HL-60/S4 treated with retinoic acid at 250 ng/mL for 4 days and 3 days (cell line): ENCODE measurements at regions not wholly inside any gene's neighbourhood (a gene's known extent, or its start where the extent isn't known, plus 50 kb on each side); places are given as distances from the start of the nearest gene placed in this dataset.
"Not testable (repeated sequence)": the region's sequence is repeated elsewhere in the genome, so short reads cannot be mapped to it uniquely, and the experiment has no call there.

ENCODE experiments used
- in situ Hi-C: fragments of 300-500 bp; cut with MboI; formaldehyde crosslinking; loops from 2 replicates; pipeline ENCODE4 v1.7.0; 2022; ENCODE audit warnings: low sequenced_read_pairs

- in situ Hi-C loops, result no loop called here
Observed at GRCh38 chr9:107853461-107853860, 363.9 kb upstream of the KLF4 start.

GRCh38 chr9:107852891-107853290, 363.3 kb upstream of the KLF4 start:
- in situ Hi-C loops, result no loop called here

GRCh38 chr9:107850653-107851052, 361.1 kb upstream of the KLF4 start:
- in situ Hi-C loops, result no loop called here

- in situ Hi-C loops, result loop anchor here (25.0 kb wide), 1 partner anchor 89 kb away; no protein-coding TSS in a partner anchor
Observed at GRCh38 chr9:107847978-107848964, 358.7 kb upstream of the KLF4 start.

GRCh38 chr9:107842530-107842929, 353.0 kb upstream of the KLF4 start:
- in situ Hi-C loops, result loop anchor here (25.0 kb wide), 1 partner anchor 95 kb away; no protein-coding TSS in a partner anchor

GRCh38 chr9:107841076-107841475, 351.5 kb upstream of the KLF4 start:
- in situ Hi-C loops, result loop anchor here (25.0 kb wide), 1 partner anchor 96 kb away; no protein-coding TSS in a partner anchor

- in situ Hi-C loops, result loop anchor here (25.0 kb wide), 1 partner anchor 98 kb away; no protein-coding TSS in a partner anchor
Observed at GRCh38 chr9:107839371-107839770, 349.8 kb upstream of the KLF4 start.

- in situ Hi-C loops, result loop anchor here (25.0 kb wide), 1 partner anchor 99 kb away; no protein-coding TSS in a partner anchor
Observed at GRCh38 chr9:107838766-107839165, 349.2 kb upstream of the KLF4 start.

- in situ Hi-C loops, result loop anchor here (25.0 kb wide), 1 partner anchor 101 kb away; no protein-coding TSS in a partner anchor
Observed at GRCh38 chr9:107836300-107836699, 346.7 kb upstream of the KLF4 start.

GRCh38 chr9:107833295-107833694, 343.7 kb upstream of the KLF4 start:
- in situ Hi-C loops, result loop anchor here (25.0 kb wide), 1 partner anchor 104 kb away; no protein-coding TSS in a partner anchor

- in situ Hi-C loops, result loop anchor here (25.0 kb wide), 1 partner anchor 104 kb away; no protein-coding TSS in a partner anchor
Observed at GRCh38 chr9:107832871-107833270, 343.3 kb upstream of the KLF4 start.

GRCh38 chr9:107830479-107830878, 340.9 kb upstream of the KLF4 start:
- in situ Hi-C loops, result loop anchor here (25.0 kb wide), 1 partner anchor 107 kb away; no protein-coding TSS in a partner anchor

- in situ Hi-C loops, result loop anchor here (25.0 kb wide), 1 partner anchor 109 kb away; no protein-coding TSS in a partner anchor
Observed at GRCh38 chr9:107827884-107828283, 338.3 kb upstream of the KLF4 start.

GRCh38 chr9:107827304-107827703, 337.7 kb upstream of the KLF4 start:
- in situ Hi-C loops, result loop anchor here (25.0 kb wide), 1 partner anchor 110 kb away; no protein-coding TSS in a partner anchor

- in situ Hi-C loops, result loop anchor here (25.0 kb wide), 1 partner anchor 111 kb away; no protein-coding TSS in a partner anchor
Observed at GRCh38 chr9:107826688-107826983, 337.1 kb upstream of the KLF4 start.

GRCh38 chr9:107824556-107824955, 335.0 kb upstream of the KLF4 start:
- in situ Hi-C loops, result no loop called here

- in situ Hi-C loops, result no loop called here
Observed at GRCh38 chr9:107819772-107820565, 330.4 kb upstream of the KLF4 start.

GRCh38 chr9:107818503-107818829, 328.9 kb upstream of the KLF4 start:
- in situ Hi-C loops, result not testable (repeated sequence)

- in situ Hi-C loops, result not testable (repeated sequence)
Observed at GRCh38 chr9:107817595-107818502, 328.3 kb upstream of the KLF4 start.

- in situ Hi-C loops, result no loop called here
Observed at GRCh38 chr9:107816561-107817021, 327.0 kb upstream of the KLF4 start.
